ENCODE measurements at regions not wholly inside any gene's neighbourhood (a gene's known extent, or its start where the extent isn't known, plus 50 kb on each side); places are given as distances from the start of the nearest gene placed in this dataset.

- Histone ChIP-seq H3K79me2 (ENCODE audit: insufficient read depth, low read length) (no peaks in the 10 kb centered on the region), H3K9me3 (ENCODE audit: insufficient read depth, low read depth, low read length) (no peaks in the 10 kb centered on the region), H3K4me1 (ENCODE audit: insufficient read depth, low read length, poor library complexity, severe bottlenecking) (peaks cover 10% of the 10 kb centered on the region), H3F3A (ENCODE audit: low read depth) (no peaks in the 10 kb centered on the region), H3K9me2 (replicated peaks; ENCODE audit: low read depth, low read length) (no peaks in the 10 kb centered on the region), H4K20me1 (ENCODE audit: insufficient read depth, low read length, poor library complexity, severe bottlenecking) (no peaks in the 10 kb centered on the region), H3K4me2 (ENCODE audit: low read depth, low read length, poor library complexity, severe bottlenecking) (no peak overlapping the region), H2AFZ (ENCODE audit: low read length) (no peak overlapping the region), H3K4me3 (ENCODE audit: low read length, poor library complexity, severe bottlenecking) (no peak overlapping the region), H3K27me3 (ENCODE audit: insufficient read depth, low read length, poor library complexity, severe bottlenecking) (no peaks in the 10 kb centered on the region), H3K36me3 (ENCODE audit: insufficient read depth, low read length) (no peaks in the 10 kb centered on the region), H3K9ac (ENCODE audit: low read depth, low read length, poor library complexity, severe bottlenecking) (no peak overlapping the region)
- TF ChIP-seq EZH2phosphoT487 (IDR thresholded peaks at IDR 0.05; ENCODE audit: borderline replicate concordance) = no peak
Measured at GRCh38 chr18:10011751-10012150, 97.9 kb downstream of the VAPA start.

GRCh38 chr18:10012526-10012925 is 98.7 kb downstream of the VAPA start:
- Histone ChIP-seq H3K4me3 (ENCODE audit: low read length, poor library complexity, severe bottlenecking) (no peak overlapping the region), H3K27me3 (ENCODE audit: insufficient read depth, low read length, poor library complexity, severe bottlenecking) (no peaks in the 10 kb centered on the region), H3K4me2 (ENCODE audit: low read depth, low read length, poor library complexity, severe bottlenecking) (no peak overlapping the region), H3K36me3 (ENCODE audit: insufficient read depth, low read length) (no peaks in the 10 kb centered on the region), H3K4me1 (ENCODE audit: insufficient read depth, low read length, poor library complexity, severe bottlenecking) (peaks cover 16% of the 10 kb centered on the region), H3K79me2 (ENCODE audit: insufficient read depth, low read length) (no peaks in the 10 kb centered on the region), H4K20me1 (ENCODE audit: insufficient read depth, low read length, poor library complexity, severe bottlenecking) (no peaks in the 10 kb centered on the region), H2AFZ (ENCODE audit: low read length) (no peak overlapping the region), H3K9ac (ENCODE audit: low read depth, low read length, poor library complexity, severe bottlenecking) (no peak overlapping the region), H3F3A (ENCODE audit: low read depth) (no peaks in the 10 kb centered on the region), H3K9me2 (replicated peaks; ENCODE audit: low read depth, low read length) (no peaks in the 10 kb centered on the region), H3K9me3 (ENCODE audit: insufficient read depth, low read depth, low read length) (no peaks in the 10 kb centered on the region)
- no peak for TF ChIP-seq CTCF (conservative IDR thresholded peaks at IDR 0.05; ENCODE audit: low read length)
- no peak for TF ChIP-seq EZH2phosphoT487 (IDR thresholded peaks at IDR 0.05; ENCODE audit: borderline replicate concordance)

- no peak overlapping the region for H2AFZ ChIP-seq (ENCODE audit: low read length)
Measured at GRCh38 chr18:10013621-10014543, 100.1 kb downstream of the VAPA start.

More at GRCh38 chr18:10013621-10014543, 100.1 kb downstream of the VAPA start:
- no peaks in the 10 kb centered on the region for H3F3A ChIP-seq (ENCODE audit: low read depth)
- H3K36me3 ChIP-seq (ENCODE audit: insufficient read depth, low read length) = no peaks in the 10 kb centered on the region
- H4K20me1 ChIP-seq (ENCODE audit: insufficient read depth, low read length, poor library complexity, severe bottlenecking) = no peaks in the 10 kb centered on the region
- peaks cover 16% of the 10 kb centered on the region for H3K4me1 ChIP-seq (ENCODE audit: insufficient read depth, low read length, poor library complexity, severe bottlenecking)
- H3K4me2 ChIP-seq (ENCODE audit: low read depth, low read length, poor library complexity, severe bottlenecking) = no peak overlapping the region
- no peak overlapping the region for H3K9ac ChIP-seq (ENCODE audit: low read depth, low read length, poor library complexity, severe bottlenecking)
- no peaks in the 10 kb centered on the region for H3K9me2 ChIP-seq (replicated peaks; ENCODE audit: low read depth, low read length)
- H3K27me3 ChIP-seq (ENCODE audit: insufficient read depth, low read length, poor library complexity, severe bottlenecking) = no peaks in the 10 kb centered on the region
- no peak overlapping the region for H3K4me3 ChIP-seq (ENCODE audit: low read length, poor library complexity, severe bottlenecking)
- no peaks in the 10 kb centered on the region for H3K9me3 ChIP-seq (ENCODE audit: insufficient read depth, low read depth, low read length)
- TF ChIP-seq EZH2phosphoT487 (IDR thresholded peaks at IDR 0.05; ENCODE audit: borderline replicate concordance) (no peak), CTCF (conservative IDR thresholded peaks at IDR 0.05; ENCODE audit: low read length) (no peak)
- H3K79me2 ChIP-seq (ENCODE audit: insufficient read depth, low read length) = no peaks in the 10 kb centered on the region
